GM12878 (cell line): ENCODE measurements at regions not wholly inside any gene's neighbourhood (a gene's known extent, or its start where the extent isn't known, plus 50 kb on each side); places are given as distances from the start of the nearest gene placed in this dataset.

Source experiments
- ATAC-seq: fragments of 200-7000 bp; cut with Tn5 transposase; 3 replicates; pipeline ENCODE4 v1.9.1; 2020; ENCODE audit warnings: mild to moderate bottlenecking, moderate library complexity
- BruUV-seq: library from RNA; stranded (reverse); fragments of 400-500 nt; replicated peaks from 2 replicates; lab custom pipeline; 2021; lab: Mats Ljungman, UMichigan
- CTCF ChIA-PET: fragments of 300-600 bp; sonication (Branson Sonifier 250); formaldehyde crosslinking; extraction: SDS; loops from one replicate; lab custom pipeline; 2021; ENCODE audit warnings: inconsistent platforms; lab: Yijun Ruan, JAX
- POLR2A ChIA-PET: fragments of 350-600 bp; formaldehyde crosslinking; extraction: SDS; loops from one replicate; lab custom pipeline; 2021; ENCODE audit warnings: inconsistent platforms; lab: Charles Lee
- RAD21 ChIA-PET: fragments of 300-600 bp; sonication (Branson Sonifier 250); formaldehyde crosslinking; loops from one replicate; lab custom pipeline; 2023; ENCODE audit warnings: antibody characterized with exemption; ENCODE audit not compliant: unreplicated experiment; lab: Charles Lee
- SMC1A ChIA-PET: fragments of 300-600 bp; sonication (Branson Sonifier 250); formaldehyde crosslinking; loops from one replicate; lab custom pipeline; 2023; ENCODE audit not compliant: unreplicated experiment, uncharacterized antibody; lab: Charles Lee
- DNase-seq: peaks from one replicate; pipeline ENCODE4 v3.0.0-alpha.2; 2011; ENCODE audit warnings: low read depth, low spot score
- FAIRE-seq: peaks from 3 replicates; lab custom pipeline; 2011; peaks lifted over from hg19 to GRCh38; lab: Jason Lieb, UNC
- H2AFZ ChIP-seq: 2 replicates; pipeline ENCODE4 v1.6.0; 2011; ENCODE audit warnings: low read depth, low read length, control low read depth; ENCODE audit not compliant: control insufficient read depth
- H3K27ac ChIP-seq: 2 replicates; pipeline ENCODE4 v1.5.1; 2011; ENCODE audit warnings: control low read depth; ENCODE audit not compliant: control insufficient read depth, insufficient read depth
- H3K27me3 ChIP-seq, 2 experiments: replicated peaks in 1 of 2; 2 replicates each; pipeline versions ENCODE4 v1.6.0 to v1.6.1; 2011; ENCODE audit warnings: low read length in 1 of 2; ENCODE audit not compliant: control insufficient read depth in 2 of 2, insufficient read depth in 2 of 2
- H3K36me3 ChIP-seq, 2 experiments: 2 replicates each; pipeline ENCODE4 v1.5.1; 2011; ENCODE audit warnings: low read length in 1 of 2; ENCODE audit not compliant: control insufficient read depth in 2 of 2, insufficient read depth in 2 of 2
- H3K4me1 ChIP-seq: 2 replicates; pipeline ENCODE4 v1.6.1; 2011; ENCODE audit warnings: mild to moderate bottlenecking, low read length, moderate library complexity, mixed read lengths; ENCODE audit not compliant: control insufficient read depth, insufficient read depth
- H3K4me2 ChIP-seq: 2 replicates; pipeline ENCODE4 v1.6.0; 2011; ENCODE audit warnings: control low read depth; ENCODE audit not compliant: control insufficient read depth, insufficient read depth
- H3K4me3 ChIP-seq: fragments of 200-600 bp; sonication (generic); 2 replicates; pipeline ENCODE4 v1.5.1; 2016
- H3K79me2 ChIP-seq: 2 replicates; pipeline ENCODE4 v1.6.0; 2011; ENCODE audit warnings: low read length; ENCODE audit not compliant: control insufficient read depth, insufficient read depth
- H3K9ac ChIP-seq: 2 replicates; pipeline ENCODE4 v1.8.0; 2011; ENCODE audit warnings: low read length, control low read depth, mixed read lengths; ENCODE audit not compliant: control insufficient read depth, insufficient read depth
- H3K9me3 ChIP-seq: replicated peaks from 3 replicates; pipeline ENCODE4 v1.5.1; 2011; ENCODE audit warnings: mild to moderate bottlenecking, low read length; ENCODE audit not compliant: control insufficient read depth, insufficient read depth
- H4K20me1 ChIP-seq: 2 replicates; pipeline ENCODE4 v1.6.0; 2011; ENCODE audit not compliant: control insufficient read depth, insufficient read depth
- CEBPB ChIP-seq, 2 experiments: fragments of 150-350 bp in 1 of 2; IDR thresholded peaks; 2 replicates each; pipeline ENCODE4 v1.6.1; 2012 to 2014; ENCODE audit warnings: low read depth in 2 of 2, low read length in 2 of 2, borderline replicate concordance in 1 of 2, inconsistent platforms in 1 of 2
- FOXM1 ChIP-seq: IDR thresholded peaks from 2 replicates; pipeline ENCODE4 v1.6.1; 2012; ENCODE audit warnings: low read depth, mild to moderate bottlenecking, inconsistent platforms, low read length, moderate library complexity
- KDM1A ChIP-seq: fragments of 200-600 bp; sonication (generic); IDR thresholded peaks from 2 replicates; pipeline ENCODE4 v1.6.1; 2016; ENCODE audit warnings: borderline replicate concordance
- LARP7 ChIP-seq: fragments of 450-650 bp; IDR thresholded peaks from 2 replicates; pipeline ENCODE4 v1.6.1; 2017; ENCODE audit warnings: mild to moderate bottlenecking
- NFYB ChIP-seq: IDR thresholded peaks from 2 replicates; pipeline ENCODE4 v1.6.1; 2011; ENCODE audit warnings: low read depth, mild to moderate bottlenecking, low read length, improper control_type of control experiment, moderate library complexity; ENCODE audit not compliant: insufficient read depth
- POLR2AphosphoS5 ChIP-seq: IDR thresholded peaks from 2 replicates; pipeline ENCODE4 v1.6.1; 2011; ENCODE audit warnings: mild to moderate bottlenecking, low read length, inconsistent platforms
- PRDM15 ChIP-seq: fragments of 450-650 bp; formaldehyde crosslinking; IDR thresholded peaks from 2 replicates; pipeline ENCODE4 v1.4.0; 2020; ENCODE audit warnings: mild to moderate bottlenecking, moderate library complexity
- RAD21 ChIP-seq: IDR thresholded peaks from 2 replicates; pipeline ENCODE4 v1.6.1; 2011; ENCODE audit warnings: mild to moderate bottlenecking, low read depth, low read length, moderate library complexity; ENCODE audit not compliant: insufficient read depth
- RBBP5 ChIP-seq: fragments of 200-600 bp; sonication (generic); conservative IDR thresholded peaks from 2 replicates; pipeline ENCODE4 v1.6.1; 2016
- SP1 ChIP-seq: IDR thresholded peaks from one replicate; pipeline ENCODE4 v1.6.1; 2011; ENCODE audit warnings: low read depth, low read length
- SPI1 ChIP-seq: IDR thresholded peaks from 2 replicates; pipeline ENCODE4 v1.6.1; 2011; ENCODE audit warnings: low read depth, mild to moderate bottlenecking, low read length, moderate library complexity, borderline replicate concordance; ENCODE audit not compliant: insufficient read depth
- ZNF24 ChIP-seq: fragments of 450-650 bp; IDR thresholded peaks from 2 replicates; pipeline ENCODE4 v1.6.1; 2017; ENCODE audit warnings: antibody characterized with exemption, mild to moderate bottlenecking
- ZSCAN29 ChIP-seq: fragments of 450-650 bp; IDR thresholded peaks from 2 replicates; pipeline ENCODE4 v1.6.1; 2017; ENCODE audit warnings: mild to moderate bottlenecking, moderate library complexity
- WGBS: methylation state at CpG from one replicate; pipeline ENCODE4 v1.1.6; 2016; ENCODE audit warnings: low lambda C conversion rate; ENCODE audit not compliant: insufficient replicate concordance, insufficient coverage; ENCODE audit errors: missing lambda C conversion rate; 5-methylcytosine and 5-hydroxymethylcytosine counted together
- in situ Hi-C: fragments of 300-500 bp; cut with MboI; formaldehyde crosslinking; loops from 9 replicates; pipeline ENCODE4 v1.14.3; 2018; ENCODE audit warnings: mixed read lengths
- intact Hi-C: fragments of 100-400 bp; cut with micrococcal nuclease; formaldehyde crosslinking; loops from one replicate; pipeline ENCODE4 v1.14.2; 2022; ENCODE audit not compliant: unreplicated experiment
- TF ChIP-seq, protein P1 (sequence below): IDR thresholded peaks from 2 replicates; pipeline ENCODE4 v1.6.1; 2011; ENCODE audit warnings: mild to moderate bottlenecking, low read depth, low read length, moderate library complexity; ENCODE audit not compliant: insufficient replicate concordance
- TF ChIP-seq, protein P2 (sequence below): fragments of 450-650 bp; IDR thresholded peaks from 2 replicates; pipeline ENCODE4 v1.6.1; 2014; ENCODE audit warnings: mild to moderate bottlenecking

- TF ChIP-seq SPI1 = no peak
- TF ChIP-seq, protein P1, sequence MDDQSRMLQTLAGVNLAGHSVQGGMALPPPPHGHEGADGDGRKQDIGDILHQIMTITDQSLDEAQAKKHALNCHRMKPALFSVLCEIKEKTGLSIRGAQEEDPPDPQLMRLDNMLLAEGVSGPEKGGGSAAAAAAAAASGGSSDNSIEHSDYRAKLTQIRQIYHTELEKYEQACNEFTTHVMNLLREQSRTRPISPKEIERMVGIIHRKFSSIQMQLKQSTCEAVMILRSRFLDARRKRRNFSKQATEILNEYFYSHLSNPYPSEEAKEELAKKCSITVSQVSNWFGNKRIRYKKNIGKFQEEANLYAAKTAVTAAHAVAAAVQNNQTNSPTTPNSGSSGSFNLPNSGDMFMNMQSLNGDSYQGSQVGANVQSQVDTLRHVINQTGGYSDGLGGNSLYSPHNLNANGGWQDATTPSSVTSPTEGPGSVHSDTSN = no peak
- TF ChIP-seq ZSCAN29 = no peak
- no peak for TF ChIP-seq CEBPB (IDR thresholded peaks at IDR 0.05; ENCODE audit: borderline replicate concordance in 1 of 2, low read depth in 2 of 2, low read length in 2 of 2)
- no peak for TF ChIP-seq NFYB
- TF ChIP-seq, protein P2, sequence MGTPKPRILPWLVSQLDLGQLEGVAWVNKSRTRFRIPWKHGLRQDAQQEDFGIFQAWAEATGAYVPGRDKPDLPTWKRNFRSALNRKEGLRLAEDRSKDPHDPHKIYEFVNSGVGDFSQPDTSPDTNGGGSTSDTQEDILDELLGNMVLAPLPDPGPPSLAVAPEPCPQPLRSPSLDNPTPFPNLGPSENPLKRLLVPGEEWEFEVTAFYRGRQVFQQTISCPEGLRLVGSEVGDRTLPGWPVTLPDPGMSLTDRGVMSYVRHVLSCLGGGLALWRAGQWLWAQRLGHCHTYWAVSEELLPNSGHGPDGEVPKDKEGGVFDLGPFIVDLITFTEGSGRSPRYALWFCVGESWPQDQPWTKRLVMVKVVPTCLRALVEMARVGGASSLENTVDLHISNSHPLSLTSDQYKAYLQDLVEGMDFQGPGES = no peak
- TF ChIP-seq SP1 = no peak
- no peak for TF ChIP-seq POLR2AphosphoS5
These were observed 267.8 kb downstream of the C1orf94 start (continued) for GRCh38 chr1:34444516-34444915.

DNA sequence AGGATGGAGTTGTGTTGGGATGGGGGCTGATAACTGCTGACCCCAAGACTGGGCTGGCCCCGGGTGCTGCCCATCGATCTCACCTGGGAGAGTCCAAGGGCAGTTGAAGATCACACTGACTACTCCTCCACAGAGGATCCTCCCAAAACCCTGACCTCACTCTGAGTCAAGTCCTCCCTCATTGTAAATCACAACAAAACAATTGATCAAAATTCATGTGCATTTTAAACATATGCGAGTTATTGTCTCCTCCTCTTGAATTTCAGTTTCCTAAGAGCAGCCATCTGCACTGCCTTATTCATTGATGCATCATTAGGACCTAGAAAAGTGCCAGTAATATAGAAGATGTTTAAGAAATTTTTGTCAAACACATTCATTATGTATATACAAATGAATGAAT, 273.6 kb downstream of the C1orf94 start:
- in situ Hi-C loops = no loop called here
- FAIRE-seq = no peak
- BruUV-seq = no TSS peak

More for the DNA sequence above, 273.6 kb downstream of the C1orf94 start:
- H3K4me2 ChIP-seq = no peak overlapping the region
- no peaks in the 10 kb centered on the region; a peak in 1 of 4 replicates for H3K27me3 ChIP-seq
- H3K4me3 ChIP-seq = no peak overlapping the region
- no peaks in the 10 kb centered on the region for H4K20me1 ChIP-seq
- no peak for ATAC-seq
- no peak overlapping the region for H3K27ac ChIP-seq
- no peaks in the 10 kb centered on the region for H3K9me3 ChIP-seq
- RAD21 ChIA-PET = no interaction called here
- no peaks in the 10 kb centered on the region for H3K4me1 ChIP-seq
- H2AFZ ChIP-seq = no peak overlapping the region
- SMC1A ChIA-PET = interaction anchor here (1.2 to 1.7 kb wide), 2 partner anchors 10 to 33 kb away, joined by 3 to 6 read pairs; no protein-coding TSS in a partner anchor
- POLR2A ChIA-PET = interaction anchor here (0.6 kb wide), 1 partner anchor 20 kb away, joined by 3 read pairs; no protein-coding TSS in a partner anchor
- DNase-seq = no peak
- H3K36me3 ChIP-seq = no peaks in the 10 kb centered on the region
- no peaks in the 10 kb centered on the region for H3K79me2 ChIP-seq
- WGBS = 39% methylated on average over 3 of the region's 3 CpGs
- CTCF ChIA-PET = interaction anchor here (1.1 to 3.3 kb wide), 3 partner anchors 10 to 142 kb away, joined by 3 to 13 read pairs (median 5); no protein-coding TSS in a partner anchor
- no peak overlapping the region for H3K9ac ChIP-seq
- intact Hi-C loops = no loop called here
- TF ChIP-seq PRDM15 (CRISPR knock-in tag) (no peak), ZNF24 (no peak), LARP7 (no peak), RAD21 (no peak), FOXM1 (no peak), KDM1A (no peak), RBBP5 (no peak)
- TF ChIP-seq, protein P2 = no peak
